Choroid plexus epithelial cell (primary cell): ENCODE measurements at regions not wholly inside any gene's neighbourhood (a gene's known extent, or its start where the extent isn't known, plus 50 kb on each side); places are given as distances from the start of the nearest gene placed in this dataset.

ENCODE experiments used
- DNase-seq: peaks from one replicate; pipeline ENCODE4 v3.0.0-alpha.2; 2010; ENCODE audit warnings: low read depth
- H3K4me3 ChIP-seq: 2 replicates; pipeline ENCODE4 v1.5.1; 2011; ENCODE audit warnings: low read depth, mild to moderate bottlenecking, control low read depth, low read length, moderate library complexity
- CTCF ChIP-seq: conservative IDR thresholded peaks from 2 replicates; pipeline ENCODE4 v1.5.1; 2011; ENCODE audit warnings: low read depth, mild to moderate bottlenecking, control low read depth, inconsistent platforms, low read length, moderate library complexity

GRCh38 chr4:85081196-85081595 lies 114.7 kb upstream of the WDFY3 start:
- DNase-seq, result no peak
- no peak overlapping the region for H3K4me3 ChIP-seq
- TF ChIP-seq CTCF, result no peak

GRCh38 chr4:85084371-85085094 lies 118.0 kb upstream of the WDFY3 start:
- DNase-seq, result peak; percentile 91
- no peak overlapping the region for H3K4me3 ChIP-seq
- TF ChIP-seq CTCF, result peak; percentile 76

- DNase-seq, result no peak
- no peak for TF ChIP-seq CTCF
- H3K4me3 ChIP-seq, result no peak overlapping the region
These were observed 120.2 kb upstream of the WDFY3 start for GRCh38 chr4:85086721-85087120.

- TF ChIP-seq CTCF, result no peak
- no peak overlapping the region for H3K4me3 ChIP-seq
- DNase-seq, result no peak
These were observed 126.0 kb upstream of the WDFY3 start for GRCh38 chr4:85092536-85092935.

GRCh38 chr4:85092943-85093342 lies 126.5 kb upstream of the WDFY3 start:
- DNase-seq, result no peak
- no peak overlapping the region for H3K4me3 ChIP-seq
- TF ChIP-seq CTCF, result no peak

- no peak overlapping the region for H3K4me3 ChIP-seq
- DNase-seq, result no peak
- no peak for TF ChIP-seq CTCF
These were observed 128.2 kb upstream of the WDFY3 start for GRCh38 chr4:85094735-85095134.

- peak; percentile 28 for DNase-seq
- no peak overlapping the region for H3K4me3 ChIP-seq
- no peak for TF ChIP-seq CTCF
These were observed 136.1 kb upstream of the WDFY3 start for GRCh38 chr4:85102606-85103005.
